NOMO-1 (cell line): ENCODE measurements at regions not wholly inside any gene's neighbourhood (a gene's known extent, or its start where the extent isn't known, plus 50 kb on each side); places are given as distances from the start of the nearest gene placed in this dataset.

Experiments used
- DNase-seq, 2 experiments: peaks; one replicate each; lab custom pipeline; 2025; ENCODE audit not compliant: unreplicated experiment in 2 of 2; lab: John Stamatoyannopoulos, UW

GRCh38 chr4:62209757-62210485, 1009.8 kb downstream of the ADGRL3 start:
- no peak for DNase-seq

- DNase-seq: no peak
Observed at GRCh38 chr4:62208921-62209320, 1008.8 kb downstream of the ADGRL3 start.

DNA sequence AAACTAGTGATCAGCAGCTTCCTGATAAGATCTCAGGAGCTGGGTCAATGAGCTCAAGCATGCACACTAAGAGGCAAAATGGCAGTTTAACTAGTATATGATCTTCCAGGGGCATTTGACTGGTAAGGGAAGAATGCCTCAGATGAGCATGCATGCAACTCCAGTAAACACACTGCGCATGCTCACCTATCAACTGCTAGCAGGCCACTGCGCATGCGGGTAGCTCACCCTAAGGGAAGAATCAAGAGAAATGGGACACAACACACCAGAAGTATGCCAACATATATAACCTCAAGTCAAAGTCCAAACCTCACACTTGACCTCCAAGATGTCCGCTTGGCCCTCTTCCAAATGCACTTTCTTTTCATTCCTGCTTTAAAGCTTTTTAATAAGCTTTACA, 1004.0 kb downstream of the ADGRL3 start:
- DNase-seq: no peak

GRCh38 chr4:62199291-62199810, 999.2 kb downstream of the ADGRL3 start:
- DNase-seq: no peak

GRCh38 chr4:62196338-62196737, 996.2 kb downstream of the ADGRL3 start:
- DNase-seq: no peak

DNA sequence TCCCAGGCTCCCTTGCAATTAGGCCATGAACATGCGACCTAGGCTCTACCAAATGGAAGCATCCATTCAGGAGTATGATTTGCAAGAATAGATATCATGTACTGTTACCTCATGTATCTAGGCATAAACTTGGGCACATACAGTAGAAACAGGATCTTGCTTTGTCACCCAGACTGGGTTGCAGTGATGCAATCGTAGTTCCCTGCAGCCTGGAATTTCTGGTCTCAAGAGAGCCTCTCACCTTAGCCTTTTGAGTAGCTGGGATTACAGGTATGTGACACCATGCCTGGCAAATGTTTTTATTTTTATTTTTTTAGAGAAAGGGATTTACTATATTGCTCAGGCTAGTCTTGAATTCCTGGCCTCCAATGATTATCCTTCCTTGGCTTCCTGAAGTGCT, 994.2 kb downstream of the ADGRL3 start:
- DNase-seq: no peak

- no peak for DNase-seq
Observed at GRCh38 chr4:62193761-62194160, 993.6 kb downstream of the ADGRL3 start.

GRCh38 chr4:62191451-62192240, 991.5 kb downstream of the ADGRL3 start:
- no peak for DNase-seq

GRCh38 chr4:62170235-62170634, 970.1 kb downstream of the ADGRL3 start:
- no peak for DNase-seq

GRCh38 chr4:62168681-62169080, 968.6 kb downstream of the ADGRL3 start:
- no peak for DNase-seq

- no peak for DNase-seq
Observed at GRCh38 chr4:62162606-62163005, 962.5 kb downstream of the ADGRL3 start.

- DNase-seq: no peak
Observed at GRCh38 chr4:62161446-62161845, 961.3 kb downstream of the ADGRL3 start.

DNA sequence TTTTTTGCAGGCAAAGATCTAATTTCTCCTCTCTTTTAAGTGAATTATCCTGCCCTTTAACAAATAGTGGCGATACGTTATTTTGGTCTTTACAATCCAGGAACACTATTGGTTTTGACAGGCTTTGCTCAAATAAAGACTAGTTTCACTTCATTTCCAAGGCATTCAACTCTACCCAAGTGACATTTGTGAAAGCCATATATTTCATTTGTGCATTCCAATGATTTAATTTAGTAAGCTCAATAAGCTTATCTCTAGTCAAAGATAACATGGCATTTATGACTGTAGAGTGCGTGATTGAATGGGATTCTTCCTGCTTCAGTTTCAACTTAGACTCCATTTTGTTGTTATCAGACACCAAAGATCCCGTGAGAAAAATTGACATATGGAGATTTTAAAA, 959.8 kb downstream of the ADGRL3 start:
- DNase-seq: no peak

GRCh38 chr4:62159306-62159705, 959.2 kb downstream of the ADGRL3 start:
- DNase-seq: no peak

DNA sequence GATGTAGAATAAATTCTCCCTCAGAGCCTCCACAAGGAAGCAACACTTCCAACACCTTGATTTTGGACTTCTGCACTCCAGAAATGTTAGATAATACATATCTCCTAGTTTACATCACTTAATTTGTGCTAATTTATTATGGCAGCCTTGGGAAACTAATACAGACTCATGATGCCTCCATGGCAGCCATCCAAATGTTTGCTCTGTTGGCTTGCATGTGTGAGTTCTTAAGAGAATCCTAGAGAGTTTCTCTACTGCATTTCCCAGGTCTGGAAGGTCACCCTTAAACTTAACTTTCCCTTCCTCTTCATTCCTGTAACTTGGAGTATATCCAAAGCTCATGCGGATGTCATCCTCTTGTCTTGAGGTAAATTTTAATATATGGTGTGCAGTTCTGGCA, 956.1 kb downstream of the ADGRL3 start:
- DNase-seq: no peak

GRCh38 chr4:62145276-62145675, 945.1 kb downstream of the ADGRL3 start:
- no peak for DNase-seq

DNA sequence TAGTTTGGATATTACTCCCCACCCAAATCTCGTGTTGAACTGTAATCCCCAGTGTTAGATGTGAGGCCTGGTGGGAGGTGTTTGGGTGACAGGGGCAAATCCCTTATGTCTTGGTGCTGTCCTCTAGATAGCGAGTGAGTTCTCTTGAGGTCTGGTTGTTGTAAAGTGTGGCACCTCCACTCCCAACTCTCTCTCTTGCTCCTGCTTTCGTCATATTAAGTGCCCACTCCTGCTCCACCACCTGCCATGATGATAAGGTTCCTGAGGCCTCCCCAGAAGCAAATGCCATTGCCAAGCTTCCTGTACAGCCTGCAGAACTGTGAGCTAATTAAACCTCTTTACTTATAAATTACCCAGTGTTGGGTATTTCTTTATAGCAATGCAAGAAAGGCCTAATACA, 944.3 kb downstream of the ADGRL3 start:
- no peak for DNase-seq

GRCh38 chr4:62135565-62136156, 935.5 kb downstream of the ADGRL3 start:
- no peak for DNase-seq

- DNase-seq: no peak
Observed at GRCh38 chr4:62133977-62134376, 933.9 kb downstream of the ADGRL3 start.

DNA sequence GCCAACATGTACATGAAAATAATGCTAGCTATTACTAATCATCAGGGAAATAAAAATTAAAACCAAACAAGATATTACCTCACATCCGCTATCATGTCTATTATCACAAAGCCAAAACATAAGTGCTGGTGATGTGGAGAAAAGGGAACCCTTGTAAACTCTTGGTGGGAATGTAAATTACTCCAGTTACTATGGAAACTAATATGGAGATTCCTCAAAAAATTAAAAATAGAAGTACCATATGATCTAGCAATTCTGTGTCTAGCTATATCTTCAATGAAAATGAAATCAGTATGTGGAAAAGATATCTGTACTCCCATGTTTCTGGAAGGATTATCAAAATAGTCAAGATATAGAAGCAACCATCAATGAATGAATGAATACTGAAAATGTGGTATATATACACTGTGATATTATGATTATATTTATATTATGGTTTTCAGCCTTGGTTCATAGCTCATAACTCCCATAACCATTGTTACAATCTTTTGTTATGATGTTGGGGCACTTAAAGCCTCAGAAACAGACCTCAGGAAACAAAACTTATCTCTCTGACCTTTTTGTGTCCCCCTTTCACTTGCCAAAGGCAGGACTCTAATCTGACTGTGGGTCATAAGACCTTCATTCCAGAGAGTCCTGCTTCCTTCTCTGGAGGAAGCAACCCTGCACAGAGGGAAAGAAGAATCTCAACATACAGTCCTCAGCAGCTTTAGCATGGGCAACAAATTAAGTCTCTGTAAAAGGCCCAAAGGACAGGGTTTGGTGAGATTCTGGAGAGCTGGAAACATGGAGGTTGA, 933.2 kb downstream of the ADGRL3 start:
- DNase-seq: no peak

DNA sequence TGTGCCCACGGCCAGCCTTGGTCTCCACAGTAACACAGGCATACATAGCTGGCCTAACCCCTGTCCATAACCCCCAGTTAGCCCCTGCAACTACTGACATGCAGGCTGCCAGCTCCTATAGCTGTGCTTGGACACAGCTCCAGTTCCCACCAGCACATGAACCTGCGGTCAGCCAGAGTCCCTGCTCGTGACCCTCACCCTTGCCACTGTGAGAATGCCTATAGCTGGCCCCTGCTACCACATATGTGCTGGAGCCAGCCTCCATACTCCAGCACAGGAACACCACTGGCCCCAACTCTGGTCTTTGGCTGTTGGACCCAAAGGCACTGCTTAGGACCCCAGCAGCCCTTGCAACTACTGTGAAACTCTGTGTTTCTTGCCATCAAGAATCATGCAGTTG, 930.9 kb downstream of the ADGRL3 start:
- no peak for DNase-seq
